ENCODE measurements at regions not wholly inside any gene's neighbourhood (a gene's known extent, or its start where the extent isn't known, plus 50 kb on each side); places are given as distances from the start of the nearest gene placed in this dataset.

DNA sequence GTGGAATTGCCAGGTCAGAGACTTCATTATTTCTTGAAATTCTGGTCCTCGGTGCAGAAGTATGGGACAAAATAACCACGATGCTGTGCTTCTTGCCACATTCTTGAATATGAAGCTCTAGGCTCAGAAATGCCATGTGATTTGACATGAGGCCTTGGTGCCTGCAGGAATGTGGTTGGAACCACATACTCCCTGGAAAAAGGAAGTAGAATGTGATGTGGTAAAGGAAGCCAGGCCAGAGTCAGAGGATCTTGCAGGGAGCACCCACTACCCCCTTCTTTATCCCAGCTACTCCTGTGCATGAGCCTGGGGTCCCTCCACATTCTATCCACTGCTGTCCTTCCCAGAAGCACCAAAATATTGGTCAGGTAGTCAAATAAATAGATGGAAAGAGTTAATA, 80.9 kb downstream of the FOXD1 start:
- no peak for DNase-seq (ENCODE audit: low spot score)
- ATAC-seq (ENCODE audit: low FRiP score), result no peak
- TF ChIP-seq, protein P1, sequence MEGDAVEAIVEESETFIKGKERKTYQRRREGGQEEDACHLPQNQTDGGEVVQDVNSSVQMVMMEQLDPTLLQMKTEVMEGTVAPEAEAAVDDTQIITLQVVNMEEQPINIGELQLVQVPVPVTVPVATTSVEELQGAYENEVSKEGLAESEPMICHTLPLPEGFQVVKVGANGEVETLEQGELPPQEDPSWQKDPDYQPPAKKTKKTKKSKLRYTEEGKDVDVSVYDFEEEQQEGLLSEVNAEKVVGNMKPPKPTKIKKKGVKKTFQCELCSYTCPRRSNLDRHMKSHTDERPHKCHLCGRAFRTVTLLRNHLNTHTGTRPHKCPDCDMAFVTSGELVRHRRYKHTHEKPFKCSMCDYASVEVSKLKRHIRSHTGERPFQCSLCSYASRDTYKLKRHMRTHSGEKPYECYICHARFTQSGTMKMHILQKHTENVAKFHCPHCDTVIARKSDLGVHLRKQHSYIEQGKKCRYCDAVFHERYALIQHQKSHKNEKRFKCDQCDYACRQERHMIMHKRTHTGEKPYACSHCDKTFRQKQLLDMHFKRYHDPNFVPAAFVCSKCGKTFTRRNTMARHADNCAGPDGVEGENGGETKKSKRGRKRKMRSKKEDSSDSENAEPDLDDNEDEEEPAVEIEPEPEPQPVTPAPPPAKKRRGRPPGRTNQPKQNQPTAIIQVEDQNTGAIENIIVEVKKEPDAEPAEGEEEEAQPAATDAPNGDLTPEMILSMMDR (IDR thresholded peaks at IDR 0.05), result no peak

DNA sequence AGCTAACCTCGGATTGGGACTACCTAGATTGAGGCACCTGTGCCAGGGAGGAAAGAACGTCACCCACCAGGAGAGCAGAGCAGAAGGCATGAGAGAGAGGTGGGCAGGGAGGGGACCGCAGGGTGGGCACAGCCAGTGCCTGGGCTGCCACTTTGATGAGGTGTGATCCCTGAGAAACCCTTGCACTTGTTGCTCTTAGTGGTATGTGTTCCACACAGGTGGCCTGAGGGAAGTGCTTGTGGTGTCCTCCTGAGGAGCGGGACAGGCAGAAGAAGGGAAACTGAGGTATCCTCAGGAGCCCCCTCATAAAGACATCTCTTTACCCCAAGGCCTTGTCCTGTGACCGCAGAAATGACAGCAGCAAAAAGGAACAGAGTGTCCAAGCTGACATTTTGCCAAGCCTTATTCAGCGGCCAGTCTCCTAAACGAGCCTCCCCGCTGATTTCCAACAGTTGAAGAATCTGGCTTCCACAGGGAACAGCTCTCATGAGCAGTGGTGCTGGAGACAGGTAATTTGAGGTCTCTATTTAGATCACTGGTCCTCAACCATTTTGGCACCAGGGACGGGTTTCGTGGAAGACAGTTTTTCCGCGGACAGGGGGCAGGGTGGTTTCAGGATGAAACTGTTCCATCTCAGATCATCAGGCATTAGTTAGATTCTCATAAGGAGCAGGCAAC, 82.4 kb downstream of the FOXD1 start:
- DNase-seq (ENCODE audit: low spot score), result no peak
- ATAC-seq (ENCODE audit: low FRiP score), result no peak
- TF ChIP-seq, protein P1 (IDR thresholded peaks at IDR 0.05), result no peak

DNA sequence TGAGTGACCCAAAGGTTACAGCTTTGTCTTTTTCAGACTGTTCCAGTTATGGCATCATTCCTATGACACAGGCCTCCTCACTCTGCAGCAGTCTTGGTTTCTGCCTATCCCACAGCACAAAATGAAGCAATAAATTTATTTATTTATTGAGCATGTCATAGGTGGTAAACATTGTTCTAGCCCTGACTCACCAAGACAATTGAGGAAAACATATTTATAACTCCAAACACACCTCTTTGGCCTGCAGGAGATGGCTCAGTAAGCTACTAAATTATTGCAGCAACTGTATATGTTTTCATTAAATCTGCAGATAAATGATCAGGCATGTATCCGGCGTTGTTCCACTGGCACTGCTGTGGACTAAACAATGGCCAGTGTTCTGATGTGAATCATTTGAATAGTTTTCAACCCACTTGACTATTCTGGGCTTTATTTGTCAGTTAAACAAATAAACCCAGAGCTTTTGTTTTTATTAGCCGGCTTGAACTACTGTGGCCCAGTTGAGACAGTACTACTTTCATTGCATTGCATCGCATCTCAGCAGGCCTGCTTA, 83.2 kb downstream of the FOXD1 start:
- DNase-seq (ENCODE audit: low spot score) (no peak), ATAC-seq (ENCODE audit: low FRiP score) (no peak)
- TF ChIP-seq, protein P1 (IDR thresholded peaks at IDR 0.05), result no peak

DNA sequence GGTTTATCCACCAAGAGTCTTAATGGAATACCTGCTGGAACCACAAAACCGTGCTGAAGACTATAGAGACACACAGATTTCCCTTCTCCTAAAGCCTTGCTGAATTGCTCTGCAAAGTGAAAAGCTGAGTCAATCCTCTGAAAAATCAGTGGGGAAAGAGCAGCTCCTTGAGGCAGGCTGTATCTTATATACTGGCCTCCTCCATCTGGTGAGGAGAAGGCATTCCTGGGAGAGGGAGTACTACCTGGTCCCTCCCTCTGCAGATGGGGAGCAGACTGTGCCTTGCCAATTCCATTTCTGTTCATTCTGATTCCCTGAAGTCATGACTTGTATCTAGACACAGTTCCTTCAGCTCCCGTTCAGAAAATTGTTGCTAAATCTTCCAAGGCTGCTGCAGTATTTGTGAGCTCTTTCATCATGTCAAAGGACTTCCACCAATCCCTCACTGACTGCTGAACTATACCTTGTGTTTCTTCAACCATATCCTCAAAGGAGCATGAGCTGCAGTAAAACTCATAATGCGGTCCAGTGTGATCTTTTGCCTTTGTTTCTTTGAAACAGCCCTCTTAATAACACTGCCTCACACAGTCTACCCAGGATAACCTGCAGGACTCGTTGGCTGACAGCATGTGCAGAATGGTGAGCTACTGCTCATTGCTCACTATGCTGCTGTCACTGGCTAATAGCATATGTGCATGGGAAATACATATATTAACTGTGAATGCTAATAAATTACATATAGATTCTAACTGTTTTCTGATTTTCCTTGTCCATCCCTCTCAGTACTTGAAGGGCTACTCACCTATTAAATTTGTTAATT, 84.5 kb downstream of the FOXD1 start:
- TF ChIP-seq, protein P1 (IDR thresholded peaks at IDR 0.05), result no peak
- DNase-seq (ENCODE audit: low spot score) (no peak), ATAC-seq (ENCODE audit: low FRiP score) (no peak)

DNA sequence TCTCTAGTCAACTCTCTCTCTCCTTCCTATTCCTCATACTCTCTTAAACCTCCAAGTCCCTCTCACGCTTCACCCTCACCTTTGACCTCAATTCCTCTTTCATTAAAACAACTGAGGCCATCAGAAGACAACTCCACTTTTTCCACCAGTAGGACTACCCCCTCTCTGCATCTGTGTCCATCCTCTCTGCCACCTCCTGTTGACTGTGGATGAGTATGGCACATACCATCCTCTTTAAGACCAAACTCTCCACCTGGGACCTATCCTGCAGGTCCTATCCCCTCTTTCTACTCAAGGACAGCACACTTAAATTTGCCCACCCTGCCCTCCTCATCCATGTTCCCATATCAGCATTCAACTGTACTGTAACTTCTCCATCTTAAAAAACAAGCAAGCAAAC, 89.2 kb downstream of the FOXD1 start:
- ATAC-seq (ENCODE audit: low FRiP score), result no peak
- TF ChIP-seq, protein P1 (IDR thresholded peaks at IDR 0.05), result no peak
- no peak for DNase-seq (ENCODE audit: low spot score)

DNA sequence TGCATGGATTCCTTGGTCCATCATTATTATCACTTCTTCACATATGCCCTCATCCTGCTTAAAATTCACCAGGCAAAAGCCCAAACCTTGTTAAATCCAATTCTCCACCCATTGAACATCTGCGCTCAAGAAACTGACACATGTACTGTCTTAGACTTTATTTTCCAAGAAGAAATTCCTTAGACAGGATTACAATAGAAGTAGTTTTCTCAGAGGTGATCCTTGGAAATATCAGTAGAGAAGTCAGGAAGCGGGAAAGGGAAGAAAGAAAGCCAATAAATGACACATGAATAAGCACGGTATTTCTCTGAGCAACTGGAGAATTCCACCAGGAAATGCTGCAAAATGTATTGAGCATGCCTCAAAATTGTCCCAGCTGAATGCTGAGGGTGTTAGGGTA, 90.2 kb downstream of the FOXD1 start:
- TF ChIP-seq, protein P1 (IDR thresholded peaks at IDR 0.05), result no peak
- DNase-seq (ENCODE audit: low spot score) (no peak), ATAC-seq (ENCODE audit: low FRiP score) (no peak)

Measured in omental fat pad (tissue), 3 donors.